ENCODE measurements at regions not wholly inside any gene's neighbourhood (a gene's known extent, or its start where the extent isn't known, plus 50 kb on each side); places are given as distances from the start of the nearest gene placed in this dataset.

- TF ChIP-seq CTCF (IDR thresholded peaks at IDR 0.05; ENCODE audit: insufficient read depth, low read depth, low read length, missing control alignments) = no peak
- no peak overlapping the region for H3K4me3 ChIP-seq (ENCODE audit: low read depth, low read length)
- DNase-seq (ENCODE audit: low read depth) = no peak
These were observed 1587.4 kb downstream of the GRIK2 start for GRCh38 chr6:102980951-102981350.

- TF ChIP-seq CTCF (IDR thresholded peaks at IDR 0.05; ENCODE audit: insufficient read depth, low read depth, low read length, missing control alignments) = no peak
- no peak for DNase-seq (ENCODE audit: low read depth)
- H3K4me3 ChIP-seq (ENCODE audit: low read depth, low read length) = no peak overlapping the region
These were observed 1568.4 kb downstream of the GRIK2 start for GRCh38 chr6:102961902-102962301.

GRCh38 chr6:102950967-102951366, 1557.5 kb downstream of the GRIK2 start:
- no peak for DNase-seq (ENCODE audit: low read depth)
- TF ChIP-seq CTCF (IDR thresholded peaks at IDR 0.05; ENCODE audit: insufficient read depth, low read depth, low read length, missing control alignments) = no peak
- no peak overlapping the region for H3K4me3 ChIP-seq (ENCODE audit: low read depth, low read length)

- TF ChIP-seq CTCF (IDR thresholded peaks at IDR 0.05; ENCODE audit: insufficient read depth, low read depth, low read length, missing control alignments) = no peak
- H3K4me3 ChIP-seq (ENCODE audit: low read depth, low read length) = no peak overlapping the region
- no peak for DNase-seq (ENCODE audit: low read depth)
These were observed 1551.0 kb downstream of the GRIK2 start for GRCh38 chr6:102944475-102944874.

- no peak for TF ChIP-seq CTCF (IDR thresholded peaks at IDR 0.05; ENCODE audit: insufficient read depth, low read depth, low read length, missing control alignments)
- DNase-seq (ENCODE audit: low read depth) = no peak
- no peak overlapping the region for H3K4me3 ChIP-seq (ENCODE audit: low read depth, low read length)
These were observed 1548.7 kb downstream of the GRIK2 start for GRCh38 chr6:102942206-102942605.

GRCh38 chr6:102936959-102937358, 1543.5 kb downstream of the GRIK2 start:
- DNase-seq (ENCODE audit: low read depth) = no peak
- TF ChIP-seq CTCF (IDR thresholded peaks at IDR 0.05; ENCODE audit: insufficient read depth, low read depth, low read length, missing control alignments) = no peak
- H3K4me3 ChIP-seq (ENCODE audit: low read depth, low read length) = no peak overlapping the region

GRCh38 chr6:102928109-102928508, 1534.6 kb downstream of the GRIK2 start:
- TF ChIP-seq CTCF (IDR thresholded peaks at IDR 0.05; ENCODE audit: insufficient read depth, low read depth, low read length, missing control alignments) = no peak
- no peak for DNase-seq (ENCODE audit: low read depth)

More at GRCh38 chr6:102928109-102928508, 1534.6 kb downstream of the GRIK2 start:
- H3K4me3 ChIP-seq (ENCODE audit: low read depth, low read length) = no peak overlapping the region
